GM19099 (cell line): ENCODE measurements at regions not wholly inside any gene's neighbourhood (a gene's known extent, or its start where the extent isn't known, plus 50 kb on each side); places are given as distances from the start of the nearest gene placed in this dataset.

Source experiments
- POLR2A ChIP-seq: IDR thresholded peaks from 3 replicates; pipeline ENCODE4 v1.6.1; 2011; ENCODE audit warnings: low read depth; ENCODE audit not compliant: insufficient read length; ENCODE audit errors: extremely low read depth

GRCh38 chr14:76940021-76940760, 88.3 kb downstream of the IRF2BPL start:
- no peak for TF ChIP-seq POLR2A

GRCh38 chr14:76939015-76939742, 89.3 kb downstream of the IRF2BPL start:
- no peak for TF ChIP-seq POLR2A

- TF ChIP-seq POLR2A = no peak
Measured at GRCh38 chr14:76938092-76938500, 90.4 kb downstream of the IRF2BPL start.

- TF ChIP-seq POLR2A = no peak
Measured at GRCh38 chr14:76937181-76938091, 91.1 kb downstream of the IRF2BPL start.

GRCh38 chr14:76936483-76936882, 92.0 kb downstream of the IRF2BPL start:
- no peak for TF ChIP-seq POLR2A

- TF ChIP-seq POLR2A = no peak
Measured at GRCh38 chr14:76933515-76933914, 95.0 kb downstream of the IRF2BPL start.

GRCh38 chr14:76931631-76932402, 96.7 kb downstream of the IRF2BPL start:
- TF ChIP-seq POLR2A = no peak

GRCh38 chr14:76930549-76930948, 98.0 kb downstream of the IRF2BPL start:
- TF ChIP-seq POLR2A = no peak

GRCh38 chr14:76929927-76930326, 98.6 kb downstream of the IRF2BPL start:
- no peak for TF ChIP-seq POLR2A

GRCh38 chr14:76927971-76928700, 100.4 kb downstream of the IRF2BPL start:
- no peak for TF ChIP-seq POLR2A

- TF ChIP-seq POLR2A = no peak
Measured at GRCh38 chr14:76926521-76927251, 100.5 kb downstream of the LRRC74A start.

GRCh38 chr14:76925097-76925441, 98.9 kb downstream of the LRRC74A start:
- no peak for TF ChIP-seq POLR2A

- TF ChIP-seq POLR2A = no peak
Measured at GRCh38 chr14:76924371-76925096, 98.3 kb downstream of the LRRC74A start.
